ACHN (cell line): ENCODE measurements at regions not wholly inside any gene's neighbourhood (a gene's known extent, or its start where the extent isn't known, plus 50 kb on each side); places are given as distances from the start of the nearest gene placed in this dataset.

ENCODE experiments used
- DNase-seq: peaks from one replicate; pipeline ENCODE4 v3.0.0-alpha.2; 2015
- in situ Hi-C: cut with HindIII; loops from 2 replicates; pipeline ENCODE4 v1.10.0; 2017; ENCODE audit warnings: low sequenced_read_pairs, low pct_ligation_motif_present, low pct_unique_long_range_greater_than_20kb

- no peak for DNase-seq
- in situ Hi-C loops, result no loop called here
Observed at GRCh38 chr4:104205116-104205515, 289.6 kb downstream of the CXXC4 start.

GRCh38 chr4:104188301-104188700 lies 306.4 kb downstream of the CXXC4 start:
- in situ Hi-C loops, result no loop called here
- DNase-seq, result no peak

GRCh38 chr4:104169437-104169836 lies 325.3 kb downstream of the CXXC4 start:
- in situ Hi-C loops, result no loop called here
- DNase-seq, result no peak

GRCh38 chr4:104166749-104167148 lies 327.9 kb downstream of the CXXC4 start:
- in situ Hi-C loops, result no loop called here

GRCh38 chr4:104163820-104164219 lies 330.9 kb downstream of the CXXC4 start:
- no peak for DNase-seq
- in situ Hi-C loops, result no loop called here

More at GRCh38 chr4:104166749-104167148, 327.9 kb downstream of the CXXC4 start:
- DNase-seq, result no peak

- no peak for DNase-seq
- in situ Hi-C loops, result no loop called here
Observed at GRCh38 chr4:104146048-104146447, 348.6 kb downstream of the CXXC4 start.

- in situ Hi-C loops, result no loop called here
- DNase-seq, result no peak
Observed at GRCh38 chr4:104138116-104138515, 356.6 kb downstream of the CXXC4 start.

- in situ Hi-C loops, result no loop called here
- no peak for DNase-seq
Observed at GRCh38 chr4:104129243-104129642, 365.5 kb downstream of the CXXC4 start.

- peak; percentile 28 for DNase-seq
- in situ Hi-C loops, result no loop called here
Observed at GRCh38 chr4:104128850-104129213, 365.9 kb downstream of the CXXC4 start.

GRCh38 chr4:104128031-104128849 lies 366.5 kb downstream of the CXXC4 start:
- DNase-seq, result no peak
- in situ Hi-C loops, result no loop called here

- in situ Hi-C loops, result no loop called here
- no peak for DNase-seq
Observed at GRCh38 chr4:104123021-104123420, 371.7 kb downstream of the CXXC4 start.

- DNase-seq, result no peak
- in situ Hi-C loops, result no loop called here
Observed at GRCh38 chr4:104117776-104118175, 376.9 kb downstream of the CXXC4 start.

GRCh38 chr4:104113850-104114249 lies 380.8 kb downstream of the CXXC4 start:
- in situ Hi-C loops, result no loop called here

GRCh38 chr4:104099141-104099540 lies 379.4 kb upstream of the TACR3 start:
- in situ Hi-C loops, result no loop called here
- DNase-seq, result no peak

More at GRCh38 chr4:104113850-104114249, 380.8 kb downstream of the CXXC4 start:
- DNase-seq, result no peak

GRCh38 chr4:104093247-104093646 lies 373.5 kb upstream of the TACR3 start:
- DNase-seq, result no peak
- in situ Hi-C loops, result no loop called here

- in situ Hi-C loops, result no loop called here
- DNase-seq, result no peak
Observed at GRCh38 chr4:104073229-104073628, 353.4 kb upstream of the TACR3 start.

- DNase-seq, result no peak
- in situ Hi-C loops, result no loop called here
Observed at GRCh38 chr4:104066533-104066932, 346.7 kb upstream of the TACR3 start.

- in situ Hi-C loops, result no loop called here
- DNase-seq, result peak; percentile 27
Observed at GRCh38 chr4:104064646-104065577, 345.1 kb upstream of the TACR3 start.

- in situ Hi-C loops, result no loop called here
- DNase-seq, result no peak
Observed at GRCh38 chr4:104063341-104063740, 343.6 kb upstream of the TACR3 start.
